CD14-positive monocyte (primary cell): ENCODE measurements at regions not wholly inside any gene's neighbourhood (a gene's known extent, or its start where the extent isn't known, plus 50 kb on each side); places are given as distances from the start of the nearest gene placed in this dataset.

Source experiments
- DNase-seq, 3 donors: peaks; one replicate each; pipeline ENCODE4 v3.0.0-alpha.2; 2011 to 2022
- H2AFZ ChIP-seq: 2 replicates; pipeline ENCODE4 v1.6.0; 2012; ENCODE audit warnings: mild to moderate bottlenecking, low read depth, low read length, inconsistent platforms; ENCODE audit not compliant: insufficient read depth, poor library complexity, severe bottlenecking
- H3K27ac ChIP-seq, 2 donors: 1 replicate in 1 of 2; 2 replicates in 1 of 2; pipeline ENCODE4 v1.5.1; 2012 to 2013; ENCODE audit warnings: low read length in 2 of 2, control low read depth in 1 of 2, inconsistent platforms in 1 of 2, low read depth in 1 of 2, mild to moderate bottlenecking in 1 of 2
- H3K27me3 ChIP-seq, 2 donors: one replicate each; pipeline versions ENCODE4 v1.6.0 to v1.6.1; 2011 to 2013; ENCODE audit warnings: low read length in 2 of 2; ENCODE audit not compliant: control insufficient read depth in 2 of 2, insufficient read depth in 2 of 2
- H3K36me3 ChIP-seq, 2 donors: replicated peaks in 1 of 2; 1 replicate in 1 of 2; 2 replicates in 1 of 2; pipeline versions ENCODE4 v1.5.1 to v1.6.1; 2012 to 2013; ENCODE audit warnings: low read length in 2 of 2, control low read depth in 1 of 2, inconsistent platforms in 1 of 2, mild to moderate bottlenecking in 1 of 2; ENCODE audit not compliant: insufficient read depth in 2 of 2, control insufficient read depth in 1 of 2
- H3K4me1 ChIP-seq, 2 donors: 1 replicate in 1 of 2; 2 replicates in 1 of 2; pipeline versions ENCODE4 v1.5.1 to v1.6.1; 2012 to 2013; ENCODE audit warnings: low read length in 2 of 2, control low read depth in 1 of 2, inconsistent platforms in 1 of 2, mild to moderate bottlenecking in 1 of 2, moderate library complexity in 1 of 2; ENCODE audit not compliant: insufficient read depth in 2 of 2, control insufficient read depth in 1 of 2
- H3K4me2 ChIP-seq: replicated peaks from 2 replicates; pipeline ENCODE3; 2012; ENCODE audit warnings: low read length, moderate library complexity, mild to moderate bottlenecking; ENCODE audit not compliant: poor library complexity, severe bottlenecking; ENCODE audit errors: extremely low read depth
- H3K4me3 ChIP-seq, 3 experiments: fragments of 200-600 bp in 1 of 3; sonication (generic) in 1 of 3; replicated peaks in 1 of 3; 1 replicate in 2 of 3; 2 replicates in 1 of 3; pipeline ENCODE4 v1.5.1; 2011 to 2013; ENCODE audit warnings: low read length in 3 of 3, mild to moderate bottlenecking in 3 of 3, control low read depth in 2 of 3, low read depth in 2 of 3, inconsistent platforms in 1 of 3, moderate library complexity in 1 of 3
- H3K79me2 ChIP-seq: 2 replicates; pipeline ENCODE4 v1.6.0; 2012; ENCODE audit warnings: mild to moderate bottlenecking, control low read depth, inconsistent platforms, low read length, moderate library complexity; ENCODE audit not compliant: insufficient read depth
- H3K9ac ChIP-seq: 2 replicates; pipeline ENCODE4 v1.6.0; 2017; ENCODE audit warnings: low read length, mild to moderate bottlenecking; ENCODE audit not compliant: insufficient read depth, poor library complexity, severe bottlenecking
- H3K9me3 ChIP-seq, 2 donors: replicated peaks in 1 of 2; 1 replicate in 1 of 2; 2 replicates in 1 of 2; pipeline versions ENCODE4 v1.5.1 to v1.6.1; 2012 to 2013; ENCODE audit warnings: low read length in 2 of 2, control low read depth in 1 of 2; ENCODE audit not compliant: control insufficient read depth in 1 of 2, insufficient read depth in 1 of 2
- H4K20me1 ChIP-seq: 2 replicates; pipeline ENCODE4 v1.6.0; 2012; ENCODE audit warnings: mild to moderate bottlenecking, low read length, control low read depth, moderate library complexity; ENCODE audit not compliant: insufficient read depth
- H3K27ac Mint-ChIP-seq, 7 donors: one replicate each; pipeline ENCODE4 v1.8.0; 2020; ENCODE audit warnings: mild to moderate bottlenecking in 7 of 7, mixed read lengths in 7 of 7, moderate library complexity in 6 of 7, inconsistent platforms in 2 of 7
- H3K27me3 Mint-ChIP-seq, 3 donors: one replicate each; pipeline ENCODE4 v1.8.0; 2021 to 2022; ENCODE audit warnings: low read depth in 3 of 3, mild to moderate bottlenecking in 3 of 3, mixed read lengths in 3 of 3, moderate library complexity in 3 of 3, inconsistent platforms in 1 of 3
- H3K36me3 Mint-ChIP-seq, 2 donors: one replicate each; pipeline ENCODE4 v1.8.0; 2020; ENCODE audit warnings: mixed read lengths in 2 of 2, inconsistent platforms in 1 of 2, mild to moderate bottlenecking in 1 of 2
- H3K4me1 Mint-ChIP-seq: one replicate; pipeline ENCODE4 v1.8.0; 2020; ENCODE audit warnings: mild to moderate bottlenecking, mixed read lengths
- H3K4me3 Mint-ChIP-seq, 2 donors: one replicate each; pipeline ENCODE4 v1.8.0; 2020; ENCODE audit warnings: mild to moderate bottlenecking in 2 of 2, mixed read lengths in 2 of 2, moderate library complexity in 1 of 2
- H3K9me3 Mint-ChIP-seq, 7 donors: one replicate each; pipeline ENCODE4 v1.8.0; 2020 to 2022; ENCODE audit warnings: mixed read lengths in 7 of 7, mild to moderate bottlenecking in 6 of 7, moderate library complexity in 6 of 7, inconsistent platforms in 2 of 7
- CTCF ChIP-seq: fragments of 200-600 bp; IDR thresholded peaks from one replicate; pipeline ENCODE4 v1.8.0; 2022; ENCODE audit warnings: antibody characterized with exemption, mild to moderate bottlenecking
- WGBS: methylation state at CpG from one replicate; pipeline ENCODE4 v1.1.5; 2013; ENCODE audit warnings: missing lambda C conversion rate; ENCODE audit not compliant: insufficient coverage; 5-methylcytosine and 5-hydroxymethylcytosine counted together
- intact Hi-C, 2 donors: fragments of 100-400 bp; cut with micrococcal nuclease; formaldehyde crosslinking; loops; one replicate each; pipeline versions ENCODE4 v1.15.0 to v1.15.1; 2023

GRCh38 chr22:25449781-25450317 is 114.6 kb upstream of the GRK3 start:
- peaks cover 10 to 15% of the 10 kb centered on the region in 2 donors for H3K36me3 ChIP-seq
- peaks cover 14 to 20% of the 10 kb centered on the region in 2 donors for H3K4me1 ChIP-seq
- H2AFZ ChIP-seq, result no peak overlapping the region
- H3K4me2 ChIP-seq, result no peak overlapping the region
- H3K9me3 ChIP-seq, result no peaks in the 10 kb centered on the region
- DNase-seq, result no peak
- H3K79me2 ChIP-seq, result peaks cover 67% of the 10 kb centered on the region
- no peaks in the 10 kb centered on the region for H3K27me3 ChIP-seq
- peaks cover 61% of the 10 kb centered on the region for H4K20me1 ChIP-seq
- 100% methylated on average over 4 of the region's 9 CpGs for WGBS
- no peak overlapping the region for H3K9ac ChIP-seq
- Mint-ChIP-seq H3K4me1 (peaks cover 37% of the 10 kb centered on the region), H3K27me3 (no peaks in the 10 kb centered on the region), H3K4me3 (no peak overlapping the region), H3K27ac (peak overlapping the region in 4 of 7 donors; percentile 10 to 65 (median 18)), H3K36me3 (peaks cover 22 to 32% of the 10 kb centered on the region in 2 donors), H3K9me3 (no peaks in the 10 kb centered on the region)
- intact Hi-C loops, result loop anchor here in 1 of 2 donors (5.0 kb wide), 1 partner anchor 88 kb away; no protein-coding TSS in a partner anchor
- TF ChIP-seq CTCF, result no peak
- H3K27ac ChIP-seq, result no peak overlapping the region
- H3K4me3 ChIP-seq, result no peak overlapping the region

GRCh38 chr22:25451480-25452114 is 112.9 kb upstream of the GRK3 start:
- Histone ChIP-seq H3K27ac (no peak overlapping the region), H3K4me1 (peaks cover 14 to 20% of the 10 kb centered on the region in 2 donors), H3K4me3 (no peak overlapping the region), H3K27me3 (no peaks in the 10 kb centered on the region), H4K20me1 (peaks cover 68% of the 10 kb centered on the region), H3K4me2 (no peak overlapping the region), H3K79me2 (peaks cover 73% of the 10 kb centered on the region), H3K9ac (no peak overlapping the region), H3K9me3 (no peaks in the 10 kb centered on the region), H2AFZ (no peak overlapping the region), H3K36me3 (peaks cover 17 to 20% of the 10 kb centered on the region in 2 donors)
- Mint-ChIP-seq H3K9me3 (no peaks in the 10 kb centered on the region), H3K27ac (peak overlapping the region in 1 of 7 donors; percentile 62), H3K4me3 (no peak overlapping the region), H3K4me1 (peaks cover 37% of the 10 kb centered on the region), H3K36me3 (peaks cover 27 to 40% of the 10 kb centered on the region in 2 donors), H3K27me3 (no peaks in the 10 kb centered on the region)
- no peak for TF ChIP-seq CTCF
- intact Hi-C loops, result no loop called here
- no CpG with 5 or more reads among the region's 2 CpGs for WGBS
- no peak for DNase-seq
